ENCODE measurements at regions not wholly inside any gene's neighbourhood (a gene's known extent, or its start where the extent isn't known, plus 50 kb on each side); places are given as distances from the start of the nearest gene placed in this dataset.

GRCh38 chr6:144897441-144897921, 612.3 kb downstream of the UTRN start:
- no peak for DNase-seq (ENCODE audit: extremely low spot score)
- POLR2A ChIA-PET = no interaction called here
- CTCF ChIA-PET = no interaction called here
- TF ChIP-seq SP1 (IDR thresholded peaks at IDR 0.05) (no peak), FOXA1 (IDR thresholded peaks at IDR 0.05) (no peak), ZNF384 (IDR thresholded peaks at IDR 0.05) (no peak)

GRCh38 chr6:144898052-144898689, 613.0 kb downstream of the UTRN start:
- CTCF ChIA-PET = no interaction called here
- TF ChIP-seq L3MBTL2 (conservative IDR thresholded peaks at IDR 0.05) (no peak), CTBP1 (IDR thresholded peaks at IDR 0.05; ENCODE audit: borderline replicate concordance) (no peak), FOXM1 (IDR thresholded peaks at IDR 0.05; ENCODE audit: borderline replicate concordance) (no peak), BHLHE40 (IDR thresholded peaks at IDR 0.05; ENCODE audit: borderline replicate concordance) (no peak), PKNOX1 (IDR thresholded peaks at IDR 0.05) (no peak), ZNF384 (IDR thresholded peaks at IDR 0.05) (no peak), TARDBP (IDR thresholded peaks at IDR 0.05) (no peak), NFRKB (IDR thresholded peaks at IDR 0.05) (no peak), LEF1 (IDR thresholded peaks at IDR 0.05; ENCODE audit: borderline replicate concordance) (no peak), FOXK2 (IDR thresholded peaks at IDR 0.05) (no peak), HDGF (IDR thresholded peaks at IDR 0.05; ENCODE audit: borderline replicate concordance) (no peak), ARNT (IDR thresholded peaks at IDR 0.05) (no peak), SP1 (IDR thresholded peaks at IDR 0.05) (no peak), ELF4 (IDR thresholded peaks at IDR 0.05) (no peak), FOXA1 (IDR thresholded peaks at IDR 0.05) (no peak), SUZ12 (IDR thresholded peaks at IDR 0.05) (no peak)
- DNase-seq (ENCODE audit: extremely low spot score) = no peak
- POLR2A ChIA-PET = no interaction called here

- TF ChIP-seq HDGF (IDR thresholded peaks at IDR 0.05; ENCODE audit: borderline replicate concordance) (no peak), SP1 (IDR thresholded peaks at IDR 0.05) (no peak), FOXM1 (IDR thresholded peaks at IDR 0.05; ENCODE audit: borderline replicate concordance) (no peak), PKNOX1 (IDR thresholded peaks at IDR 0.05) (no peak), NFRKB (IDR thresholded peaks at IDR 0.05) (no peak), LEF1 (IDR thresholded peaks at IDR 0.05; ENCODE audit: borderline replicate concordance) (no peak), CTBP1 (IDR thresholded peaks at IDR 0.05; ENCODE audit: borderline replicate concordance) (no peak), FOXK2 (IDR thresholded peaks at IDR 0.05) (no peak), BHLHE40 (IDR thresholded peaks at IDR 0.05; ENCODE audit: borderline replicate concordance) (no peak), L3MBTL2 (conservative IDR thresholded peaks at IDR 0.05) (no peak), FOXA1 (IDR thresholded peaks at IDR 0.05) (no peak), ELF4 (IDR thresholded peaks at IDR 0.05) (no peak)
- CTCF ChIA-PET = interaction anchor here (0.6 kb wide), 1 partner anchor 250 kb away, joined by 3 read pairs; no protein-coding TSS in a partner anchor
- POLR2A ChIA-PET = no interaction called here
- DNase-seq (ENCODE audit: extremely low spot score) = no peak
These were observed 613.6 kb downstream of the UTRN start for GRCh38 chr6:144898741-144899140.

GRCh38 chr6:144899161-144899560, 614.0 kb downstream of the UTRN start:
- ChIA-PET CTCF (interaction anchor here (0.6 kb wide), 1 partner anchor 249 kb away, joined by 3 read pairs; no protein-coding TSS in a partner anchor), POLR2A (no interaction called here)
- no peak for TF ChIP-seq HDGF (IDR thresholded peaks at IDR 0.05; ENCODE audit: borderline replicate concordance)
- no peak for TF ChIP-seq BHLHE40 (IDR thresholded peaks at IDR 0.05; ENCODE audit: borderline replicate concordance)
- no peak for TF ChIP-seq L3MBTL2 (conservative IDR thresholded peaks at IDR 0.05)
- TF ChIP-seq FOXA1 (IDR thresholded peaks at IDR 0.05) = no peak
- no peak for TF ChIP-seq CTBP1 (IDR thresholded peaks at IDR 0.05; ENCODE audit: borderline replicate concordance)
- no peak for TF ChIP-seq FOXM1 (IDR thresholded peaks at IDR 0.05; ENCODE audit: borderline replicate concordance)
- TF ChIP-seq LEF1 (IDR thresholded peaks at IDR 0.05; ENCODE audit: borderline replicate concordance) = no peak
- TF ChIP-seq SP1 (IDR thresholded peaks at IDR 0.05) = no peak
- no peak for DNase-seq (ENCODE audit: extremely low spot score)

GRCh38 chr6:144901412-144901811, 616.3 kb downstream of the UTRN start:
- no peak for DNase-seq (ENCODE audit: extremely low spot score)
- ChIA-PET POLR2A (no interaction called here), CTCF (no interaction called here)
- TF ChIP-seq PKNOX1 (IDR thresholded peaks at IDR 0.05) (no peak), FOXM1 (IDR thresholded peaks at IDR 0.05; ENCODE audit: borderline replicate concordance) (no peak), FOXK2 (IDR thresholded peaks at IDR 0.05) (no peak), NFRKB (IDR thresholded peaks at IDR 0.05) (no peak), ELF4 (IDR thresholded peaks at IDR 0.05) (no peak), FOXA1 (IDR thresholded peaks at IDR 0.05) (no peak), SUZ12 (IDR thresholded peaks at IDR 0.05) (no peak), ZNF384 (IDR thresholded peaks at IDR 0.05) (no peak), ARNT (IDR thresholded peaks at IDR 0.05) (no peak), L3MBTL2 (conservative IDR thresholded peaks at IDR 0.05) (no peak), BHLHE40 (IDR thresholded peaks at IDR 0.05; ENCODE audit: borderline replicate concordance) (no peak), CTBP1 (IDR thresholded peaks at IDR 0.05; ENCODE audit: borderline replicate concordance) (no peak), HDGF (IDR thresholded peaks at IDR 0.05; ENCODE audit: borderline replicate concordance) (no peak), SP1 (IDR thresholded peaks at IDR 0.05) (no peak), TARDBP (IDR thresholded peaks at IDR 0.05) (no peak)

- DNase-seq (ENCODE audit: extremely low spot score) = no peak
- ChIA-PET POLR2A (no interaction called here), CTCF (no interaction called here)
- no peak for TF ChIP-seq CTBP1 (IDR thresholded peaks at IDR 0.05; ENCODE audit: borderline replicate concordance)
- TF ChIP-seq ELF4 (IDR thresholded peaks at IDR 0.05) = no peak
- no peak for TF ChIP-seq TARDBP (IDR thresholded peaks at IDR 0.05)
- TF ChIP-seq ARNT (IDR thresholded peaks at IDR 0.05) = no peak
- TF ChIP-seq BHLHE40 (IDR thresholded peaks at IDR 0.05; ENCODE audit: borderline replicate concordance) = no peak
- no peak for TF ChIP-seq LEF1 (IDR thresholded peaks at IDR 0.05; ENCODE audit: borderline replicate concordance)
- TF ChIP-seq NFRKB (IDR thresholded peaks at IDR 0.05) = no peak
- TF ChIP-seq SUZ12 (IDR thresholded peaks at IDR 0.05) = no peak
- TF ChIP-seq HDGF (IDR thresholded peaks at IDR 0.05; ENCODE audit: borderline replicate concordance) = no peak
- no peak for TF ChIP-seq L3MBTL2 (conservative IDR thresholded peaks at IDR 0.05)
- TF ChIP-seq FOXA1 (IDR thresholded peaks at IDR 0.05) = no peak
- TF ChIP-seq FOXK2 (IDR thresholded peaks at IDR 0.05) = no peak
- TF ChIP-seq ZNF384 (IDR thresholded peaks at IDR 0.05) = no peak
- TF ChIP-seq SP1 (IDR thresholded peaks at IDR 0.05) = no peak
- no peak for TF ChIP-seq FOXM1 (IDR thresholded peaks at IDR 0.05; ENCODE audit: borderline replicate concordance)
- TF ChIP-seq PKNOX1 (IDR thresholded peaks at IDR 0.05) = no peak
These were observed 622.9 kb downstream of the UTRN start for GRCh38 chr6:144908004-144908403.
